H1 (cell line): ENCODE measurements at regions not wholly inside any gene's neighbourhood (a gene's known extent, or its start where the extent isn't known, plus 50 kb on each side); places are given as distances from the start of the nearest gene placed in this dataset.

ENCODE experiments used
- BCL11A ChIP-seq, 2 experiments: IDR thresholded peaks; one replicate each; pipeline ENCODE4 v1.6.1; 2011; ENCODE audit warnings: low read depth in 2 of 2, low read length in 2 of 2, mild to moderate bottlenecking in 2 of 2
- BRCA1 ChIP-seq: IDR thresholded peaks from 2 replicates; pipeline ENCODE4 v1.6.1; 2012; ENCODE audit warnings: low read depth, low read length, improper control_type of control experiment
- PHF8 ChIP-seq: fragments of 200-600 bp; sonication (generic); conservative IDR thresholded peaks from 2 replicates; pipeline ENCODE4 v1.7.1; 2012; ENCODE audit warnings: low read depth, mild to moderate bottlenecking, inconsistent platforms, low read length, moderate library complexity
- RFX5 ChIP-seq: IDR thresholded peaks from 2 replicates; pipeline ENCODE4 v1.6.1; 2011; ENCODE audit warnings: low read depth, low read length, improper control_type of control experiment, borderline replicate concordance
- SIN3A ChIP-seq, 2 experiments: IDR thresholded peaks in 1 of 2; conservative IDR thresholded peaks in 1 of 2; 2 replicates each; pipeline ENCODE4 v1.6.1; 2011 to 2012; ENCODE audit warnings: low read length in 2 of 2, improper control_type of control experiment in 1 of 2, low read depth in 1 of 2, mild to moderate bottlenecking in 1 of 2
- SP2 ChIP-seq: IDR thresholded peaks from 2 replicates; pipeline ENCODE4 v1.6.1; 2012; ENCODE audit warnings: mild to moderate bottlenecking, low read length, inconsistent platforms
- TAF7 ChIP-seq: optimal IDR thresholded peaks from 2 replicates; pipeline ENCODE3; 2011; ENCODE audit warnings: low read depth, mild to moderate bottlenecking, inconsistent platforms, low read length, moderate library complexity, borderline replicate concordance

DNA sequence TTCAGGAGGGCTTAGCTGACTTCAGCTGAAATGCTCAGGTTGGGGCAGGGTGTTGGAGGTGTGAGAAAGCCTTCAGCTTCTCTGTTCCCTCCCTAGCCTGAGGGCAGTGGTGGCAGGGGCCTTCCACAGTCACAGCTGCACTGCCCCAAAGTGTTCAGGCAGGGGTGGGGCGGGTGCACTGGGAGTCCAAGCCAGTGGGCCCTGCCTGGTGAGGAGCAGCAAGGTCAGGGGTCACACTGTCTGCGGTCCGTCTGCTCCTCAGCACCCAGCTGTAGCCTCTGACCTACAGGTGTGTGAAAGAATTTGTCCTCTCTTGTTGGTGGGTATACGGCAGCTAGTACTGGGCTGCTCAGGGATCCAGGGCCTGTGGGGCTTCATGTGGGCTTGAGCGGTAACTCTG lies 490.4 kb upstream of the NCAM2 start (continued):
- no peak for TF ChIP-seq SIN3A (conservative IDR thresholded peaks at IDR 0.05 in 1 of 2, IDR thresholded peaks at IDR 0.05 in 1 of 2; ENCODE audit: low read depth in 1 of 2, low read length in 2 of 2)
- TF ChIP-seq TAF7: no peak
- no peak for TF ChIP-seq SP2
- no peak for TF ChIP-seq BCL11A (IDR thresholded peaks at IDR 0.05; ENCODE audit: low read depth in 2 of 2, low read length in 2 of 2)
- no peak for TF ChIP-seq BRCA1
- TF ChIP-seq PHF8: no peak
- no peak for TF ChIP-seq RFX5
- TF ChIP-seq, all 59 proteins: peak for 0
